COLO829 (cell line): ENCODE measurements at regions not wholly inside any gene's neighbourhood (a gene's known extent, or its start where the extent isn't known, plus 50 kb on each side); places are given as distances from the start of the nearest gene placed in this dataset.
A peak's percentile ranks its signal among the peaks of the same experiment; 100 is the strongest.
"Not testable (repeated sequence)": the region's sequence is repeated elsewhere in the genome, so short reads cannot be mapped to it uniquely, and the experiment has no call there.

Experiments
- DNase-seq: peaks from one replicate; pipeline ENCODE4 v3.0.0; 2012; ENCODE audit warnings: low spot score

- no peak for DNase-seq
These were observed 448.5 kb upstream of the RPS6KA3 start for GRCh38 chrX:20715176-20715575.

- DNase-seq: peak; percentile 21
These were observed 446.1 kb upstream of the RPS6KA3 start for GRCh38 chrX:20712811-20713210.

- no peak for DNase-seq
These were observed 444.7 kb upstream of the RPS6KA3 start for GRCh38 chrX:20711366-20711765.

GRCh38 chrX:20693078-20693477 is 426.4 kb upstream of the RPS6KA3 start:
- DNase-seq: no peak

GRCh38 chrX:20686256-20686655 is 419.5 kb upstream of the RPS6KA3 start:
- peak; percentile 6 for DNase-seq

GRCh38 chrX:20685652-20686051 is 418.9 kb upstream of the RPS6KA3 start:
- no peak for DNase-seq

GRCh38 chrX:20681683-20682082 is 415.0 kb upstream of the RPS6KA3 start:
- DNase-seq: no peak

GRCh38 chrX:20680998-20681397 is 414.3 kb upstream of the RPS6KA3 start:
- DNase-seq: no peak

GRCh38 chrX:20672476-20672875 is 405.8 kb upstream of the RPS6KA3 start:
- no peak for DNase-seq

GRCh38 chrX:20671746-20672145 is 405.0 kb upstream of the RPS6KA3 start:
- not testable (repeated sequence) for DNase-seq

GRCh38 chrX:20670611-20671010 is 403.9 kb upstream of the RPS6KA3 start:
- no peak for DNase-seq

GRCh38 chrX:20668550-20668949 is 401.8 kb upstream of the RPS6KA3 start:
- DNase-seq: no peak

GRCh38 chrX:20666331-20666730 is 399.6 kb upstream of the RPS6KA3 start:
- no peak for DNase-seq

- DNase-seq: no peak
These were observed 398.8 kb upstream of the RPS6KA3 start for GRCh38 chrX:20665481-20665880.

GRCh38 chrX:20664774-20665173 is 398.1 kb upstream of the RPS6KA3 start:
- no peak for DNase-seq

GRCh38 chrX:20664131-20664530 is 397.4 kb upstream of the RPS6KA3 start:
- DNase-seq: no peak

GRCh38 chrX:20663336-20663735 is 396.6 kb upstream of the RPS6KA3 start:
- DNase-seq: no peak

GRCh38 chrX:20656721-20657120 is 390.0 kb upstream of the RPS6KA3 start:
- no peak for DNase-seq

- DNase-seq: no peak
These were observed 387.9 kb upstream of the RPS6KA3 start for GRCh38 chrX:20654596-20655106.

GRCh38 chrX:20653070-20653469 is 386.4 kb upstream of the RPS6KA3 start:
- no peak for DNase-seq

GRCh38 chrX:20641954-20642353 is 375.2 kb upstream of the RPS6KA3 start:
- no peak for DNase-seq

GRCh38 chrX:20639115-20639514 is 372.4 kb upstream of the RPS6KA3 start:
- no peak for DNase-seq

GRCh38 chrX:20637351-20637750 is 370.6 kb upstream of the RPS6KA3 start:
- no peak for DNase-seq

GRCh38 chrX:20633451-20633850 is 366.7 kb upstream of the RPS6KA3 start:
- no peak for DNase-seq

GRCh38 chrX:20623448-20623847 is 356.7 kb upstream of the RPS6KA3 start:
- no peak for DNase-seq
